K562 (cell line): ENCODE measurements at regions not wholly inside any gene's neighbourhood (a gene's known extent, or its start where the extent isn't known, plus 50 kb on each side); places are given as distances from the start of the nearest gene placed in this dataset.

ENCODE experiments used
- ATAC-seq: fragments of 200-7000 bp; cut with Tn5 transposase; 3 replicates; pipeline ENCODE4 v1.9.1; 2020; ENCODE audit warnings: moderate library complexity
- BruUV-seq: library from RNA; stranded (reverse); fragments of 400-500 nt; replicated peaks from 2 replicates; lab custom pipeline; 2021; lab: Mats Ljungman, UMichigan
- CTCF ChIA-PET: fragments of 300-600 bp; formaldehyde crosslinking; extraction: SDS; loops from one replicate; lab custom pipeline; 2021; ENCODE audit warnings: low intra/inter-chr PET ratio; lab: Yijun Ruan, JAX
- POLR2A ChIA-PET: fragments of 300-600, 350-650 bp; sonication (Branson Sonifier 250); formaldehyde crosslinking; extraction: SDS; loops from one replicate; lab custom pipeline; 2021; ENCODE audit warnings: antibody characterized with exemption, inconsistent platforms; lab: Yijun Ruan, JAX
- DNase-seq, 4 experiments: peaks; one replicate each; pipeline versions ENCODE4 v3.0.0 to v3.0.0-alpha.2; 2011 to 2018; ENCODE audit warnings: low spot score in 3 of 4, mixed read lengths in 3 of 4; ENCODE audit errors: extremely low read depth in 1 of 4
- FAIRE-seq: peaks from 2 replicates; lab custom pipeline; 2011; peaks lifted over from hg19 to GRCh38; lab: Jason Lieb, UNC
- H2AFZ ChIP-seq: 2 replicates; pipeline ENCODE4 v1.6.0; 2011; ENCODE audit warnings: low read depth, low read length, control low read depth, inconsistent platforms
- H3K27ac ChIP-seq: fragments of 200-600 bp; 3 replicates; pipeline ENCODE4 v1.8.0; 2011; ENCODE audit warnings: low read depth, mild to moderate bottlenecking, control low read depth, inconsistent platforms, low read length, moderate library complexity, mixed read lengths; ENCODE audit errors: extremely low read depth
- H3K27me3 ChIP-seq, 2 experiments: fragments of 300-600 bp in 1 of 2; 2 replicates in 1 of 2; 3 replicates in 1 of 2; pipeline versions ENCODE4 v1.6.0 to v1.8.0; 2011; ENCODE audit warnings: inconsistent platforms in 2 of 2, low read length in 2 of 2, mild to moderate bottlenecking in 1 of 2, mixed read lengths in 1 of 2, moderate library complexity in 1 of 2; ENCODE audit not compliant: control insufficient read depth in 2 of 2, insufficient read depth in 2 of 2
- H3K36me3 ChIP-seq: fragments of 300-600 bp; 3 replicates; pipeline ENCODE4 v1.8.0; 2011; ENCODE audit warnings: mild to moderate bottlenecking, low read length, inconsistent platforms; ENCODE audit not compliant: control insufficient read depth, insufficient read depth
- H3K4me1 ChIP-seq, 2 experiments: fragments of 200-600 bp in 1 of 2; replicated peaks in 1 of 2; 2 replicates in 1 of 2; 3 replicates in 1 of 2; pipeline versions ENCODE4 v1.5.1 to v1.8.0; 2011; ENCODE audit warnings: inconsistent platforms in 2 of 2, low read length in 2 of 2, mild to moderate bottlenecking in 1 of 2, mixed read lengths in 1 of 2, moderate library complexity in 1 of 2; ENCODE audit not compliant: control insufficient read depth in 2 of 2, insufficient read depth in 2 of 2
- H3K4me2 ChIP-seq: 2 replicates; pipeline ENCODE4 v1.6.1; 2011; ENCODE audit warnings: low read length, control low read depth, inconsistent platforms, mixed read lengths; ENCODE audit not compliant: insufficient read depth
- H3K4me3 ChIP-seq: fragments of 200-600 bp; sonication (generic), shearing (Covaris generic); 2 replicates; pipeline ENCODE4 v1.5.1; 2016; ENCODE audit warnings: control low read depth, inconsistent platforms
- H3K79me2 ChIP-seq: fragments of 200-600 bp; 3 replicates; pipeline ENCODE4 v1.8.0; 2011; ENCODE audit warnings: low read length, inconsistent platforms; ENCODE audit not compliant: control insufficient read depth, insufficient read depth
- H3K9ac ChIP-seq, 2 experiments: 2 replicates each; pipeline versions ENCODE4 v1.6.0 to v1.6.1; 2011; ENCODE audit warnings: low read depth in 2 of 2, low read length in 2 of 2, control low read depth in 1 of 2, inconsistent platforms in 1 of 2, mild to moderate bottlenecking in 1 of 2, mixed read lengths in 1 of 2; ENCODE audit not compliant: insufficient read depth in 1 of 2
- H3K9me1 ChIP-seq: one replicate; pipeline ENCODE4 v1.6.0; 2011; ENCODE audit warnings: inconsistent platforms, mild to moderate bottlenecking, low read length, moderate library complexity; ENCODE audit not compliant: control insufficient read depth, insufficient read depth
- H3K9me3 ChIP-seq: replicated peaks from 2 replicates; pipeline ENCODE4 v1.5.1; 2011; ENCODE audit warnings: low read depth, low read length, inconsistent platforms; ENCODE audit not compliant: control insufficient read depth, insufficient read depth
- H4K20me1 ChIP-seq: replicated peaks from 2 replicates; pipeline ENCODE4 v1.6.1; 2011; ENCODE audit warnings: low read length, inconsistent platforms, mixed read lengths; ENCODE audit not compliant: control insufficient read depth, insufficient read depth
- ADNP ChIP-seq: fragments of 200-800 bp; sonication (Bioruptor generic); IDR thresholded peaks from 2 replicates; pipeline ENCODE4 v1.6.1; 2016; ENCODE audit warnings: missing genetic modification characterization, missing compliant biosample characterization
- BMI1 ChIP-seq: fragments of 150-350 bp; IDR thresholded peaks from 2 replicates; pipeline ENCODE4 v1.6.1; 2014; ENCODE audit warnings: low read length
- E2F4 ChIP-seq: sonication (generic); formaldehyde crosslinking; IDR thresholded peaks from 2 replicates; pipeline ENCODE4 v1.8.0; 2022; ENCODE audit warnings: mild to moderate bottlenecking, low read depth, missing genetic modification reagents
- FOXA1 ChIP-seq: fragments of 450-650 bp; IDR thresholded peaks from 2 replicates; pipeline ENCODE4 v1.6.1; 2016; ENCODE audit warnings: mild to moderate bottlenecking, borderline replicate concordance
- GTF2A2 ChIP-seq: IDR thresholded peaks from 2 replicates; pipeline ENCODE4 v1.6.1; 2016; ENCODE audit warnings: mild to moderate bottlenecking, missing genetic modification characterization, missing compliant biosample characterization
- MTA1 ChIP-seq: fragments of 450-650 bp; IDR thresholded peaks from 2 replicates; pipeline ENCODE4 v1.6.1; 2017; ENCODE audit warnings: borderline replicate concordance
- REST ChIP-seq, 2 experiments: fragments of 450-650 bp; formaldehyde crosslinking in 1 of 2; IDR thresholded peaks; 2 replicates each; pipeline versions ENCODE4 v1.4.0 to v1.6.1; 2014 to 2020; ENCODE audit warnings: mild to moderate bottlenecking in 2 of 2, borderline replicate concordance in 1 of 2, low read depth in 1 of 2
- SP1 ChIP-seq: sonication (generic); formaldehyde crosslinking; IDR thresholded peaks from 2 replicates; pipeline ENCODE4 v1.8.1; 2022; ENCODE audit warnings: mild to moderate bottlenecking, missing genetic modification reagents
- SRF ChIP-seq, 2 experiments: fragments of 250-450, 450-650 bp in 1 of 2; sonication (Bioruptor Pico) in 1 of 2; sonication (generic) in 1 of 2; formaldehyde crosslinking; IDR thresholded peaks; 2 replicates each; pipeline versions ENCODE4 v1.5.0 to v1.5.1; 2020 to 2022; ENCODE audit warnings: mild to moderate bottlenecking in 1 of 2, missing genetic modification reagents in 1 of 2
- THRA ChIP-seq: fragments of 450-650 bp; IDR thresholded peaks from 2 replicates; pipeline ENCODE4 v1.6.1; 2017; ENCODE audit warnings: mild to moderate bottlenecking, moderate library complexity
- ZNF165 ChIP-seq: fragments of 250-450 bp; sonication (Bioruptor Pico); IDR thresholded peaks from 2 replicates; pipeline ENCODE4 v1.4.0; 2020; ENCODE audit warnings: borderline replicate concordance
- ZNF507 ChIP-seq: conservative IDR thresholded peaks from 2 replicates; pipeline ENCODE4 v1.6.1; 2017; ENCODE audit warnings: missing genetic modification characterization, missing compliant biosample characterization
- WGBS: fragments of 100-300 bp; shearing (Covaris generic); methylation state at CpG from one replicate; pipeline ENCODE4 v1.1.6; 2016; ENCODE audit warnings: low coverage, mixed read lengths; ENCODE audit not compliant: insufficient coverage; ENCODE audit errors: missing lambda C conversion rate; 5-methylcytosine and 5-hydroxymethylcytosine counted together
- in situ Hi-C: fragments of 300-500 bp; cut with MboI; formaldehyde crosslinking; loops from 4 replicates; pipeline ENCODE4 v1.15.0; 2018; ENCODE audit warnings: inconsistent platforms, mixed read lengths
- intact Hi-C: fragments of 100-400 bp; cut with micrococcal nuclease; formaldehyde crosslinking; loops from 2 replicates; pipeline ENCODE4 v1.14.2; 2022

DNA sequence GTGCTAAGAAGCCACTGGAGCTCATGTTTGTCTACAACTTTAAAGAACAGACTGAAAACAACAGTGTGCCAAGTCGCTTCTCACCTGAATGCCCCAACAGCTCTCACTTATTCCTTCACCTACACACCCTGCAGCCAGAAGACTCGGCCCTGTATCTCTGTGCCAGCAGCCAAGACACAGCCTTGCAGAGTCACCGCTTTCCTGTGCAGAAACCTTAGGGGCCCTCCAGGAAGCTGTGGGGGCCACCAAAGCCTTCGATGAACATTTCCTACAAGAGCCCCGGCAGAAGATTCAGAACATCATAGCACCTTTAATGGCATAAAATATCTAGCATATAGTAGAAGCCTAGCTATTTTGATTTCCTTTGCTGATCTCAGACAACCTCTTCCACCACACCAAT is 88.0 kb upstream of the PRSS58 start:
- no peak for ATAC-seq
- Histone ChIP-seq H3K4me3 (no peak overlapping the region), H3K79me2 (no peaks in the 10 kb centered on the region), H3K27ac (no peak overlapping the region), H3K4me1 (no peaks in the 10 kb centered on the region), H3K9ac (no peak overlapping the region), H3K9me3 (no peaks in the 10 kb centered on the region), H3K9me1 (no peaks in the 10 kb centered on the region), H3K4me2 (no peak overlapping the region), H2AFZ (no peak overlapping the region), H3K27me3 (peaks cover 0 to 10% of the 10 kb centered on the region in 2 experiments; a peak in 1 of 5 replicates), H3K36me3 (no peaks in the 10 kb centered on the region), H4K20me1 (no peaks in the 10 kb centered on the region)
- intact Hi-C loops: no loop called here
- TF ChIP-seq FOXA1: no peak
- no peak for TF ChIP-seq REST (IDR thresholded peaks at IDR 0.05; ENCODE audit: borderline replicate concordance)
- no peak for TF ChIP-seq REST (CRISPR knock-in tag; IDR thresholded peaks at IDR 0.05; ENCODE audit: low read depth)
- no peak for TF ChIP-seq ZNF165 (CRISPR knock-in tag)
- no peak for TF ChIP-seq MTA1
- no peak for TF ChIP-seq THRA
- no peak for TF ChIP-seq ZNF507 (tag)
- no peak for TF ChIP-seq ADNP
- no peak for TF ChIP-seq BMI1
- TF ChIP-seq E2F4 (CRISPR knock-in tag): no peak
- no peak for TF ChIP-seq GTF2A2 (tag)
- no peak for TF ChIP-seq SP1
- TF ChIP-seq SRF (CRISPR knock-in tag; IDR thresholded peaks at IDR 0.05): no peak
- no TSS peak for BruUV-seq
- WGBS: 0% methylated on average over 5 of the region's 5 CpGs
- FAIRE-seq: no peak
- DNase-seq: no peak
- in situ Hi-C loops: no loop called here
- CTCF ChIA-PET: no interaction called here
- POLR2A ChIA-PET: no interaction called here
